ENCODE measurements at regions not wholly inside any gene's neighbourhood (a gene's known extent, or its start where the extent isn't known, plus 50 kb on each side); places are given as distances from the start of the nearest gene placed in this dataset.

- Histone ChIP-seq H3K9ac (replicated peaks; ENCODE audit: extremely low read depth, insufficient read depth, low read length) (no peak overlapping the region), H3K27me3 (ENCODE audit: control insufficient read depth in 2 of 2, insufficient read depth in 2 of 2, low read length in 2 of 2) (no peaks in the 10 kb centered on the region), H4K20me1 (replicated peaks; ENCODE audit: control insufficient read depth, extremely low read depth, insufficient read depth, low read length) (no peaks in the 10 kb centered on the region), H3K9me3 (replicated peaks; ENCODE audit: control insufficient read depth, insufficient read depth, low read length) (no peaks in the 10 kb centered on the region), H3K79me2 (ENCODE audit: control insufficient read depth, insufficient read depth, low read length) (no peaks in the 10 kb centered on the region), H3K4me1 (ENCODE audit: control insufficient read depth, extremely low read depth, insufficient read depth, low read length) (no peaks in the 10 kb centered on the region), H3K9me1 (replicated peaks; ENCODE audit: control insufficient read depth, extremely low read depth, insufficient read depth, low read length) (no peaks in the 10 kb centered on the region), H2AFZ (ENCODE audit: low read depth, low read length) (no peak overlapping the region), H3K4me3 (replicated peaks in 1 of 3; ENCODE audit: insufficient read depth in 1 of 3, low read depth in 1 of 3, low read length in 3 of 3) (no peak overlapping the region), H3K27ac (ENCODE audit: insufficient read depth, low read depth, low read length) (no peak overlapping the region), H3K4me2 (ENCODE audit: insufficient read depth, low read length) (no peak overlapping the region), H3K36me3 (ENCODE audit: control insufficient read depth in 2 of 2, extremely low read depth in 1 of 2, insufficient read depth in 2 of 2, low read length in 2 of 2) (no peaks in the 10 kb centered on the region)
- no peak for TF ChIP-seq JUN (IDR thresholded peaks at IDR 0.05; ENCODE audit: borderline replicate concordance, insufficient read depth, insufficient read length, low read depth)
- TF ChIP-seq CTCF (IDR thresholded peaks at IDR 0.05; ENCODE audit: extremely low read depth in 1 of 2, insufficient read depth in 1 of 2, low read depth in 1 of 2, low read length in 2 of 2): no peak
- TF ChIP-seq MAX (IDR thresholded peaks at IDR 0.05; ENCODE audit: insufficient read depth, insufficient read length): no peak
- TF ChIP-seq MYC (IDR thresholded peaks at IDR 0.05; ENCODE audit: low read depth, low read length): no peak
- TF ChIP-seq FOS (IDR thresholded peaks at IDR 0.05; ENCODE audit: borderline replicate concordance, insufficient read depth, low read length): no peak
- TF ChIP-seq GATA2 (IDR thresholded peaks at IDR 0.05; ENCODE audit: insufficient read depth, insufficient read length, low read depth, low read length): no peak
- no peak for TF ChIP-seq POLR2A (IDR thresholded peaks at IDR 0.05; ENCODE audit: low read depth, low read length)
- no peak for TF ChIP-seq EZH2 (IDR thresholded peaks at IDR 0.05; ENCODE audit: borderline replicate concordance, low read depth, low read length, severe bottlenecking)
- TF ChIP-seq POLR2AphosphoS5 (IDR thresholded peaks at IDR 0.05; ENCODE audit: insufficient read depth, low read depth, low read length): no peak
- FAIRE-seq: no peak
- intact Hi-C loops (cut with micrococcal nuclease): loop anchor here (2.0 kb wide), 1 partner anchor 156 kb away; no protein-coding TSS in a partner anchor
- POLR2A ChIA-PET: no interaction called here
- DNase-seq (ENCODE audit: low read depth, low spot score): no peak
- dilution Hi-C loops (cut with MboI; ENCODE audit: extremely low pct_ligation_motif_present, low sequenced_read_pairs): no loop called here
- no TSS peak for BruUV-seq (replicated peaks)
- CTCF ChIA-PET: no interaction called here
Measured at GRCh38 chr4:111798840-111799239, 346.4 kb upstream of the FAM241A start.

Data from endothelial cell of umbilical vein (primary cell).